ENCODE measurements at regions not wholly inside any gene's neighbourhood (a gene's known extent, or its start where the extent isn't known, plus 50 kb on each side); places are given as distances from the start of the nearest gene placed in this dataset.
A peak's percentile ranks its signal among the peaks of the same experiment; 100 is the strongest.

DNA sequence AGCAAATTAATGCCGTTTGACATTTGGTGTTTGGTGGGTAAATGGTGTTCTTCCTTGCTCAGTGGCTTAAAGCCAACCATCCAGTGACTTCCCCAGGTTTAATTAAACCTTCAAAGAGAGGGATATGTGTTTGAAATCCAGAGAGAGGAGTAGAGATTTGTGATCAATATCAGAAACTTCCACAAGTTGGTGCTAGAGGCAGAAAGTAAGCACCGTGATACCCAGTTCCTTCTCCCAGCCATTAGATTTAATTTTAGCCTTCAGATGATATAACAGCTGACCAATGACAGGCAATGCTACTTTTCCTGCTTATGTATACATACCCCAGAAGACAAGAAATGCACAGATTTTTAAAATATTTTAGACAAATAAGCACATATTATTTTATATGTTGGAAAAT is 398.5 kb downstream of the CDH2 start:
- H3K4me3 ChIP-seq (ENCODE audit: low read depth, low read length), result no peak overlapping the region
- no peak for DNase-seq (ENCODE audit: low read depth)
- TF ChIP-seq, protein P1, sequence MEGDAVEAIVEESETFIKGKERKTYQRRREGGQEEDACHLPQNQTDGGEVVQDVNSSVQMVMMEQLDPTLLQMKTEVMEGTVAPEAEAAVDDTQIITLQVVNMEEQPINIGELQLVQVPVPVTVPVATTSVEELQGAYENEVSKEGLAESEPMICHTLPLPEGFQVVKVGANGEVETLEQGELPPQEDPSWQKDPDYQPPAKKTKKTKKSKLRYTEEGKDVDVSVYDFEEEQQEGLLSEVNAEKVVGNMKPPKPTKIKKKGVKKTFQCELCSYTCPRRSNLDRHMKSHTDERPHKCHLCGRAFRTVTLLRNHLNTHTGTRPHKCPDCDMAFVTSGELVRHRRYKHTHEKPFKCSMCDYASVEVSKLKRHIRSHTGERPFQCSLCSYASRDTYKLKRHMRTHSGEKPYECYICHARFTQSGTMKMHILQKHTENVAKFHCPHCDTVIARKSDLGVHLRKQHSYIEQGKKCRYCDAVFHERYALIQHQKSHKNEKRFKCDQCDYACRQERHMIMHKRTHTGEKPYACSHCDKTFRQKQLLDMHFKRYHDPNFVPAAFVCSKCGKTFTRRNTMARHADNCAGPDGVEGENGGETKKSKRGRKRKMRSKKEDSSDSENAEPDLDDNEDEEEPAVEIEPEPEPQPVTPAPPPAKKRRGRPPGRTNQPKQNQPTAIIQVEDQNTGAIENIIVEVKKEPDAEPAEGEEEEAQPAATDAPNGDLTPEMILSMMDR (conservative IDR thresholded peaks at IDR 0.05; ENCODE audit: low read depth, low read length), result peak; percentile 75

DNA sequence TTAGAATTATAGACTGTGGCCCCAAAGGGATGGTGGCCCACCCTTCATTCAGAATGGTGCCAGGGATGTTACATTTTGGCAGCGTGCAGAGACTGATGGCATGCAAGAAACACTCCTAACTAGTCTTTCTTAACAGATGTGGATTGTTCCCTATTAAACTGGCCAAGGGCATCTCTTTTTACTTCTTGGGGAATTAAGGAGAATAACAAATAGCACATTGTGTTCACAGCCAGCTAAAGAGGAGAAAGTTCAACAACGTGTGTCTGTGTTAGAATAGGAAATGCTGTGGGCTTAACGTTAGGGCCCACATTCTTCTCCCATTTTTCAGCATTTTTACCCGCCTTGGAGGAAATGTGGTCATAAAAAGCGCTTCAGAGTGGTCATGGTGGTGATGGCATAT is 404.8 kb downstream of the CDH2 start:
- no peak for DNase-seq (ENCODE audit: low read depth)
- no peak overlapping the region for H3K4me3 ChIP-seq (ENCODE audit: low read depth, low read length)
- TF ChIP-seq, protein P1 (conservative IDR thresholded peaks at IDR 0.05; ENCODE audit: low read depth, low read length), result no peak

DNA sequence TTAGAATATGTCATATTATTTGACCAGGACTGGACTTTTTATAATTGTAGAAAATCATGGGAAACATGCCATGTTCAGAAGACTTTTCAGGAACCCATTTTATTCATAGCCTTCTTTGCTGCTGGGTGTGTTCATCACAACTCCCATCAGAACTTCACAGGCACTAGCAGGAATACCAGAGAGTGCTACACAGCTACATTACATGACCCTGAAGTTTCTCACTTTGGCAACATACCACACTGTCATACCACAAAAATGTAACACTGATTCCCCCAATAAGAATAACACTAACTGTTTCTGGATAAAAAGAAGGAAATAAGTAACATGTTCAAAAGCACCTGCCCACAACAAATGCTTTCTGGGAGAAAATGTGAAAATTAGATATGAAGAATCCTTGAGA is 405.4 kb downstream of the CDH2 start:
- no peak for DNase-seq (ENCODE audit: low read depth)
- no peak overlapping the region for H3K4me3 ChIP-seq (ENCODE audit: low read depth, low read length)
- TF ChIP-seq, protein P1 (conservative IDR thresholded peaks at IDR 0.05; ENCODE audit: low read depth, low read length), result no peak

DNA sequence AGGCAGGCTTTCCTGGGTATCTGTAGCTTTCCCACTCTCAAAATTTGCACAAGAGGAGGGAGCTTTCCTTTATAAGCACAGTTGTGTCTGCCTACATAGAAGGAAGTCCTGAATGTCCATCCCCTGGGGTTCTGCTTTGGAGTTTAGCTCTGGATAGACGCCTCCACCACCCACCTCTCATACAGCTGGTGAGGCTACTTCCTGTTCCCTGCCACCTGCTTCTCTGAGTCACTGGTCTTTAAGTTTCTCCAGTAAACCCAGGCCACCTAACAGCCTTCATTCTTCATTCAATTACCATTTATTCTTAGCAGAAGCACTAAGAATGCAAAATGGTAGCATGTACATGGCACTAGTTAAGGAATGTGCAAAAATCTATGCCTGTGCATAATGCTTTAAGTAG is 407.8 kb downstream of the CDH2 start:
- no peak overlapping the region for H3K4me3 ChIP-seq (ENCODE audit: low read depth, low read length)
- TF ChIP-seq, protein P1 (conservative IDR thresholded peaks at IDR 0.05; ENCODE audit: low read depth, low read length), result no peak
- no peak for DNase-seq (ENCODE audit: low read depth)

DNA sequence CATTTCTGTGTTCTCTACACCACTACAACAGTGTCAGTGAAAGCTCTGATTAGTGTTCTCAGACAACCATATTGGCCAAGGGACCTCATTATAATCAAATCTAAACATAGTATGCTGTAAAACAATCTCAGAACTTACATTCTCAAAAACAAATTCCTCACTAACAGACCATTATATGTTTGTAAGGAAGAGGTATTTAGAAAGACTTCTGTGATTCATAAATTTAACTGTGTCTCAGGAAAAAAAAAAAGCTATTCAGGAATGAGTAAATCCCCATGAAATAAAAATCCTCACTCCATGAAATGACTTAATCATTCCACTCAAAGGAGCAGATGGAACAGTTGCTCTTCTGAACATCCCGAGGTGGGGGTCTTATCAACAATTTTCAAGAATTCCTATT is 413.0 kb downstream of the CDH2 start:
- TF ChIP-seq, protein P1 (conservative IDR thresholded peaks at IDR 0.05; ENCODE audit: low read depth, low read length), result no peak
- no peak for DNase-seq (ENCODE audit: low read depth)
- no peak overlapping the region for H3K4me3 ChIP-seq (ENCODE audit: low read depth, low read length)

DNA sequence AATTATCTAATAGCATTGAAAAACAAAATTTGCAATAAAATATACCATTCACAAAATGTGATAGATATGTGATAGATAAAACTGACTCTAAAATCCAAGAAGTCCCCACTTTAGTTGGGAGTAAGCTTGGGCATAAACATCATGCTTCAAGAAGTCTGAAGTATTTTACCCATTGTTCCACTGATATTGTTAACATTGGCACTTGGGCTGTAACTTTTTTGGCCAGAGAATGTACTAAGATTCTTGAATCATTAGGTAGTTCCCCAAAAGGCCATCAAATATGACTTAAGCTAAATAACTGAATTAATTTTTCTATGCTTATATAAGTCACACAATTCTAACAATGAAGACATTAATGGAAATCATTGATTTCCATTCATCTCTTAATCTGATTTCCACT is 413.6 kb downstream of the CDH2 start:
- no peak overlapping the region for H3K4me3 ChIP-seq (ENCODE audit: low read depth, low read length)
- TF ChIP-seq, protein P1 (conservative IDR thresholded peaks at IDR 0.05; ENCODE audit: low read depth, low read length), result no peak
- no peak for DNase-seq (ENCODE audit: low read depth)

DNA sequence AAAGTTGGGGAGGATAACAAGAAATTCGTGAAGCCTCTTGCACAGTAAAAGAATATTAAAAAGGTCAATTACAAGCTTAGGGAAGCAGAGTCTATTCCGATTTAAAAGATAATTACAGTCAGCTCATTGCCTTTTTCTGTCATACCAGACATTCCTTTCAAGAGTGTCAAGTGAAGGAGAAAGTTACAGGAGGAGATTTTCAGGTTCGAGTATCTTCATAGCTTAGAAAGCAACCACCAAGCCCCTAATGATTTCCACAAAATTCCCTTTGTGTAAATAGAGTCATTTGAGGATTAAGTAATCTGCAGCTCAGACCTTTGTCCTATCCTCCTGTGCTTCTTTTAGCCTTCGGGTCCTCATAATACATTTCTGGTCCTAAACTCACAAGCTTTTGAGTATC is 414.9 kb downstream of the CDH2 start:
- TF ChIP-seq, protein P1 (conservative IDR thresholded peaks at IDR 0.05; ENCODE audit: low read depth, low read length), result no peak
- H3K4me3 ChIP-seq (ENCODE audit: low read depth, low read length), result no peak overlapping the region
- DNase-seq (ENCODE audit: low read depth), result no peak

Data from epithelial cell of proximal tubule (primary cell).